ENCODE measurements at regions not wholly inside any gene's neighbourhood (a gene's known extent, or its start where the extent isn't known, plus 50 kb on each side); places are given as distances from the start of the nearest gene placed in this dataset.

GRCh38 chr18:71136487-71136886, 847.6 kb downstream of the SOCS6 start:
- no peak overlapping the region for H3K4me3 ChIP-seq
- H3K9me3 ChIP-seq = no peaks in the 10 kb centered on the region
- H3K27me3 ChIP-seq = no peaks in the 10 kb centered on the region
- 32% methylated on average over 3 of the region's 3 CpGs for WGBS (ENCODE audit: insufficient coverage, low coverage, low lambda C conversion rate, missing lambda C conversion rate)
- no peaks in the 10 kb centered on the region for H3K36me3 ChIP-seq
- TF ChIP-seq CTCF (IDR thresholded peaks at IDR 0.05) (no peak), POLR2A (IDR thresholded peaks at IDR 0.05) (no peak)
- DNase-seq (no peak), ATAC-seq (peak in 1 of 4 donors; percentile 47)
- H3K27ac ChIP-seq = no peak overlapping the region
- no peaks in the 10 kb centered on the region for H3K4me1 ChIP-seq
- intact Hi-C loops (cut with DNase I) = no loop called here

DNA sequence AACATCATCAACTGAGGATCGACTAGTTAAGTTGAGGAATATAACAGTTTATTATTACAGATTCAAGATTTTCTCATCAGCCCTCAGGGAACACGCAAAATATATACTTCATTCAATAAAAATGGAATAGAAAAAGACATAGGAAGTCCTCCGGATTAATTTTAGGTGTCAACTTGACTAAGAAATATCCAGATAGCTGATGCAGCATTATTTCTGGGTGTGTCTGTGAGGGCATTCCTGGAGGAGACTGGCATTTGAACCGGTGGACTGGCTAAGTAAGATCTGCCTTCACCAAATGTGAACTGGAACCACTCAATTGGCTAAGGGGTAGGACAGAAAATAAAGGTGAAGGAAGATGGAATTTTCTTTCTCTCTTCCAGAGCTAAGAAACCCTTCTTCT, 845.3 kb downstream of the SOCS6 start:
- no peak for ATAC-seq
- Histone ChIP-seq H3K9me3 (no peaks in the 10 kb centered on the region), H3K27me3 (no peaks in the 10 kb centered on the region), H3K27ac (no peak overlapping the region), H3K4me1 (no peaks in the 10 kb centered on the region), H3K4me3 (no peak overlapping the region), H3K36me3 (no peaks in the 10 kb centered on the region)
- WGBS (ENCODE audit: insufficient coverage, low coverage, low lambda C conversion rate, missing lambda C conversion rate) = 51% methylated on average over 4 of the region's 4 CpGs
- intact Hi-C loops (cut with DNase I) = no loop called here
- TF ChIP-seq CTCF (IDR thresholded peaks at IDR 0.05) (no peak), POLR2A (IDR thresholded peaks at IDR 0.05) (no peak)
- no peak for DNase-seq

- no peak for TF ChIP-seq POLR2A (IDR thresholded peaks at IDR 0.05)
- TF ChIP-seq CTCF (IDR thresholded peaks at IDR 0.05) = no peak
- intact Hi-C loops (cut with DNase I) = no loop called here
- Histone ChIP-seq H3K9me3 (no peaks in the 10 kb centered on the region), H3K4me3 (no peak overlapping the region), H3K36me3 (no peaks in the 10 kb centered on the region), H3K27ac (no peak overlapping the region), H3K27me3 (no peaks in the 10 kb centered on the region), H3K4me1 (no peaks in the 10 kb centered on the region)
- DNase-seq = no peak
- no peak for ATAC-seq
- 79% methylated on average over 11 of the region's 12 CpGs for WGBS (ENCODE audit: insufficient coverage, low coverage, low lambda C conversion rate, missing lambda C conversion rate)
These were observed 843.1 kb downstream of the SOCS6 start for GRCh38 chr18:71131918-71132317.

DNA sequence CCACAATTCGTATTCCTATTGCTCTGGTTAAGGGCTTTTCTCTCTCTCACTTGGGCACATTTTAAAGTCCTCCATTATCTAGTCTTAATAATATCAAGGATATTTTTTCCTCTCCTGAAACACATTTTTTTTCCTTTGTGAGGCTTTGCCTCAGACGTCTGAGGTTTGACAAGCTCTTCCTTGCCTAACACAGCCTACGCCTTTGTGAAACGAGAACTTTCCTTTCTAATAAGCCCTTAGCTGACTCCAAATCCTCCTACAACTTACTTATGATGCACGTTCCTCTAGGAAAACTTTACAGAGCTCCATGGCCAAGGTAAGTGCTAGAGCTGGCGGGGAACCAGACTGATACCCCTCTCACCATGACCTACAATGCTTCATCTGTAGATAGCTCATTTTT, 841.5 kb downstream of the SOCS6 start:
- no peak for ATAC-seq
- DNase-seq = no peak
- Histone ChIP-seq H3K27me3 (no peaks in the 10 kb centered on the region), H3K9me3 (no peaks in the 10 kb centered on the region), H3K4me3 (no peak overlapping the region), H3K36me3 (no peaks in the 10 kb centered on the region), H3K27ac (no peak overlapping the region), H3K4me1 (no peaks in the 10 kb centered on the region)
- WGBS (ENCODE audit: insufficient coverage, low coverage, low lambda C conversion rate, missing lambda C conversion rate) = 56% methylated on average over 6 of the region's 6 CpGs
- intact Hi-C loops (cut with DNase I) = no loop called here
- TF ChIP-seq CTCF (IDR thresholded peaks at IDR 0.05) (no peak), POLR2A (IDR thresholded peaks at IDR 0.05) (no peak)

- Histone ChIP-seq H3K9me3 (peaks cover 0 to 6% (median 0%) of the 10 kb centered on the region in 4 donors), H3K36me3 (no peaks in the 10 kb centered on the region), H3K4me3 (no peak overlapping the region), H3K27ac (no peak overlapping the region), H3K4me1 (no peaks in the 10 kb centered on the region), H3K27me3 (no peaks in the 10 kb centered on the region)
- DNase-seq = no peak
- intact Hi-C loops (cut with DNase I) = no loop called here
- 19% methylated on average over 2 of the region's 2 CpGs for WGBS (ENCODE audit: insufficient coverage, low coverage, low lambda C conversion rate, missing lambda C conversion rate)
- TF ChIP-seq CTCF (IDR thresholded peaks at IDR 0.05) = no peak
- no peak for TF ChIP-seq POLR2A (IDR thresholded peaks at IDR 0.05)
- no peak for ATAC-seq
These were observed 836.7 kb downstream of the SOCS6 start for GRCh38 chr18:71125581-71125980.

All from right lobe of liver (tissue), 6 donors.